SK-N-SH (cell line): ENCODE measurements at regions not wholly inside any gene's neighbourhood (a gene's known extent, or its start where the extent isn't known, plus 50 kb on each side); places are given as distances from the start of the nearest gene placed in this dataset.

Experiments
- CTCF ChIA-PET: fragments of 300-600, 350-600 bp; formaldehyde crosslinking; extraction: SDS; loops from one replicate; lab custom pipeline; 2021; lab: Yijun Ruan, JAX
- POLR2A ChIA-PET: fragments of 350-600 bp; sonication (Branson Sonifier 250); formaldehyde crosslinking; extraction: SDS; loops from one replicate; lab custom pipeline; 2020; ENCODE audit warnings: antibody characterized with exemption, inconsistent platforms; lab: Yijun Ruan, JAX
- DNase-seq: peaks from one replicate; pipeline ENCODE4 v3.0.0; 2012
- H2AFZ ChIP-seq: fragments of 200-600 bp; sonication (generic); 2 replicates; pipeline ENCODE4 v1.8.1; 2016; ENCODE audit warnings: antibody characterized with exemption, mild to moderate bottlenecking, low read depth
- H3F3A ChIP-seq: fragments of 200-600 bp; sonication (generic); replicated peaks from 2 replicates; pipeline ENCODE3; 2016; ENCODE audit warnings: antibody characterized with exemption, mild to moderate bottlenecking; ENCODE audit not compliant: insufficient read depth
- H3K27ac ChIP-seq, 2 experiments: fragments of 200-500 bp in 1 of 2; fragments of 200-600 bp in 1 of 2; sonication (Bioruptor generic) in 1 of 2; sonication (generic), shearing (Covaris generic) in 1 of 2; 2 replicates each; pipeline versions ENCODE4 v1.5.1 to v1.6.1; 2014 to 2016; ENCODE audit warnings: low read depth in 2 of 2, inconsistent platforms in 1 of 2, low read length in 1 of 2, mild to moderate bottlenecking in 1 of 2, mixed read lengths in 1 of 2
- H3K27me3 ChIP-seq: fragments of 200-600 bp; sonication (generic), shearing (Covaris generic); 2 replicates; pipeline ENCODE4 v1.6.1; 2016; ENCODE audit warnings: mixed run types; ENCODE audit not compliant: insufficient read depth
- H3K36me3 ChIP-seq, 2 experiments: fragments of 200-500 bp in 1 of 2; fragments of 200-600 bp in 1 of 2; sonication (Bioruptor generic) in 1 of 2; sonication (generic) in 1 of 2; replicated peaks in 1 of 2; 2 replicates each; pipeline versions ENCODE3 to v1.5.1; 2014 to 2016; ENCODE audit warnings: low read length in 1 of 2, mild to moderate bottlenecking in 1 of 2; ENCODE audit not compliant: insufficient read depth in 2 of 2, control insufficient read depth in 1 of 2
- H3K4me1 ChIP-seq, 2 experiments: fragments of 200-500 bp in 1 of 2; fragments of 200-600 bp in 1 of 2; sonication (Bioruptor generic) in 1 of 2; sonication (generic), shearing (Covaris generic) in 1 of 2; 2 replicates each; pipeline versions ENCODE4 v1.5.1 to v1.6.1; 2014 to 2016; ENCODE audit warnings: low read depth in 1 of 2, low read length in 1 of 2, mixed run types in 1 of 2; ENCODE audit not compliant: insufficient read depth in 2 of 2, control insufficient read depth in 1 of 2
- H3K4me2 ChIP-seq: fragments of 200-600 bp; sonication (generic), shearing (Covaris generic); 2 replicates; pipeline ENCODE4 v1.6.1; 2017; ENCODE audit warnings: mixed run types
- H3K4me3 ChIP-seq, 2 experiments: fragments of 200-500 bp in 1 of 2; fragments of 200-600 bp in 1 of 2; sonication (Bioruptor generic) in 1 of 2; sonication (generic), shearing (Covaris generic) in 1 of 2; 2 replicates each; pipeline versions ENCODE4 v1.5.1 to v1.8.1; 2014 to 2016; ENCODE audit warnings: low read depth in 2 of 2, inconsistent platforms in 1 of 2, low read length in 1 of 2, mild to moderate bottlenecking in 1 of 2, mixed read lengths in 1 of 2, moderate library complexity in 1 of 2
- H3K79me2 ChIP-seq: fragments of 200-600 bp; sonication (generic); 2 replicates; pipeline ENCODE4 v1.8.1; 2017; ENCODE audit warnings: mild to moderate bottlenecking; ENCODE audit not compliant: insufficient read depth
- H3K9ac ChIP-seq: fragments of 200-600 bp; sonication (generic); 2 replicates; pipeline ENCODE4 v1.6.1; 2017; ENCODE audit warnings: mixed run types
- H3K9me2 ChIP-seq: fragments of 200-600 bp; sonication (generic); 2 replicates; pipeline ENCODE4 v1.6.1; 2017; ENCODE audit warnings: mixed run types
- H3K9me3 ChIP-seq: fragments of 200-600 bp; sonication (generic); 2 replicates; pipeline ENCODE4 v1.6.1; 2017; ENCODE audit warnings: mixed run types, mild to moderate bottlenecking, moderate library complexity
- H4K20me1 ChIP-seq: fragments of 200-600 bp; sonication (generic); 2 replicates; pipeline ENCODE4 v1.6.1; 2017; ENCODE audit warnings: mild to moderate bottlenecking, mixed run types; ENCODE audit not compliant: insufficient read depth
- EP300 ChIP-seq, 2 experiments: IDR thresholded peaks; 2 replicates each; pipeline versions ENCODE4 v1.4.0 to v1.6.1; 2012; ENCODE audit warnings: borderline replicate concordance in 1 of 2, low read depth in 1 of 2, low read length in 1 of 2
- FOXJ3 ChIP-seq: sonication (generic); formaldehyde crosslinking; IDR thresholded peaks from 2 replicates; pipeline ENCODE4 v1.5.1; 2020; ENCODE audit warnings: mild to moderate bottlenecking, missing genetic modification reagents
- FOXM1 ChIP-seq: IDR thresholded peaks from 2 replicates; pipeline ENCODE4 v1.4.0; 2012; ENCODE audit warnings: low read depth, mild to moderate bottlenecking
- GATA2 ChIP-seq: sonication (generic); formaldehyde crosslinking; IDR thresholded peaks from 2 replicates; pipeline ENCODE4 v1.5.0; 2020; ENCODE audit warnings: mild to moderate bottlenecking, missing genetic modification reagents
- JUND ChIP-seq: IDR thresholded peaks from 2 replicates; pipeline ENCODE4 v1.4.0; 2012
- MAX ChIP-seq: IDR thresholded peaks from 2 replicates; pipeline ENCODE4 v1.4.0; 2012; ENCODE audit warnings: low read depth
- PBX3 ChIP-seq: IDR thresholded peaks from 2 replicates; pipeline ENCODE4; 2012
- RCOR1 ChIP-seq: fragments of 150-350 bp; IDR thresholded peaks from 2 replicates; pipeline ENCODE4 v1.6.1; 2017; ENCODE audit warnings: antibody characterized with exemption, low read length
- REST ChIP-seq: IDR thresholded peaks from 2 replicates; pipeline ENCODE4 v1.6.1; 2012; ENCODE audit warnings: mild to moderate bottlenecking, low read depth, low read length, moderate library complexity
- RXRA ChIP-seq: IDR thresholded peaks from 2 replicates; pipeline ENCODE4 v1.4.0; 2012; ENCODE audit warnings: low read depth, mild to moderate bottlenecking, borderline replicate concordance
- SMC3 ChIP-seq: IDR thresholded peaks from 2 replicates; pipeline ENCODE4 v1.6.1; 2012; ENCODE audit warnings: low read depth, low read length, improper control_type of control experiment
- TAF1 ChIP-seq: IDR thresholded peaks from 2 replicates; pipeline ENCODE4 v1.6.1; 2012; ENCODE audit warnings: low read depth, mild to moderate bottlenecking, low read length, moderate library complexity, borderline replicate concordance
- USF1 ChIP-seq: IDR thresholded peaks from 2 replicates; pipeline ENCODE4 v1.4.0; 2012; ENCODE audit warnings: low read depth, borderline replicate concordance
- ZBTB33 ChIP-seq: IDR thresholded peaks from 2 replicates; pipeline ENCODE4 v1.4.0; 2012; ENCODE audit warnings: low read depth, borderline replicate concordance
- WGBS: methylation state at CpG from one replicate; pipeline ENCODE4 v1.1.6; 2017; ENCODE audit warnings: low lambda C conversion rate; 5-methylcytosine and 5-hydroxymethylcytosine counted together

GRCh38 chr10:123357421-123357930 lies 203.3 kb downstream of the BUB3 start:
- Histone ChIP-seq H2AFZ (no peak overlapping the region), H3K27ac (peak overlapping the region in 1 of 2 experiments; percentile 81; a peak in 2 of 4 replicates), H3K9me2 (no peaks in the 10 kb centered on the region), H3K27me3 (no peaks in the 10 kb centered on the region), H3F3A (no peaks in the 10 kb centered on the region), H3K4me2 (no peak overlapping the region), H3K9me3 (no peaks in the 10 kb centered on the region), H3K79me2 (no peaks in the 10 kb centered on the region), H3K4me1 (peaks cover 0 to 49% of the 10 kb centered on the region in 2 experiments; a peak in 2 of 4 replicates), H3K9ac (no peak overlapping the region), H4K20me1 (no peaks in the 10 kb centered on the region), H3K4me3 (no peak overlapping the region), H3K36me3 (no peaks in the 10 kb centered on the region)
- peak; percentile 51 for DNase-seq
- POLR2A ChIA-PET: no interaction called here
- WGBS: 29% methylated on average over 17 of the region's 17 CpGs
- peak; percentile 32; the same call in 1 of the 2 replicates for TF ChIP-seq GATA2 (CRISPR knock-in tag)
- no peak for TF ChIP-seq FOXM1
- TF ChIP-seq MAX: no peak
- TF ChIP-seq JUND: no peak
- TF ChIP-seq TAF1: no peak
- peak; percentile 36; the same call in 1 of the 2 replicates for TF ChIP-seq RCOR1
- CTCF ChIA-PET: interaction anchor here (1.3 to 2.5 kb wide), 2 partner anchors 23 to 315 kb away, joined by 4 to 12 read pairs; no protein-coding TSS in a partner anchor

- H3K27me3 ChIP-seq: no peaks in the 10 kb centered on the region
- ChIA-PET POLR2A (no interaction called here), CTCF (no interaction called here)
- H4K20me1 ChIP-seq: no peaks in the 10 kb centered on the region
- WGBS: 26% methylated on average over 2 of the region's 2 CpGs
- no peaks in the 10 kb centered on the region for H3F3A ChIP-seq
- TF ChIP-seq FOXJ3 (CRISPR knock-in tag) (no peak), SMC3 (no peak), REST (no peak), PBX3 (no peak), USF1 (no peak), EP300 (IDR thresholded peaks at IDR 0.05; ENCODE audit: borderline replicate concordance in 1 of 2, low read depth in 1 of 2, low read length in 1 of 2) (no peak), ZBTB33 (no peak), GATA2 (CRISPR knock-in tag) (no peak), RXRA (no peak)
- no peak overlapping the region for H3K9ac ChIP-seq
- H3K27ac ChIP-seq: no peak overlapping the region
- peaks cover 0 to 42% of the 10 kb centered on the region in 2 experiments; a peak in 2 of 4 replicates for H3K4me1 ChIP-seq
- no peak overlapping the region for H3K4me2 ChIP-seq
- no peaks in the 10 kb centered on the region for H3K79me2 ChIP-seq
- no peaks in the 10 kb centered on the region for H3K36me3 ChIP-seq
- no peak overlapping the region for H3K4me3 ChIP-seq
- H3K9me2 ChIP-seq: no peaks in the 10 kb centered on the region
- no peaks in the 10 kb centered on the region for H3K9me3 ChIP-seq
- DNase-seq: no peak
- H2AFZ ChIP-seq: no peak overlapping the region
Observed at GRCh38 chr10:123359539-123359938, 205.3 kb downstream of the BUB3 start.
